Tibial artery (tissue), 4 donors: ENCODE measurements at regions not wholly inside any gene's neighbourhood (a gene's known extent, or its start where the extent isn't known, plus 50 kb on each side); places are given as distances from the start of the nearest gene placed in this dataset.

Experiments used
- DNase-seq, 2 donors: peaks; one replicate each; pipeline ENCODE4 v3.0.0-alpha.2; 2019
- H3K27ac ChIP-seq, 2 donors: fragments of 200-600 bp; sonication (generic) in 1 of 2; 1 replicate in 1 of 2; 2 replicates in 1 of 2; pipeline ENCODE4 v1.5.1; 2018 to 2019; ENCODE audit warnings: mild to moderate bottlenecking in 1 of 2
- H3K27me3 ChIP-seq, 2 donors: fragments of 200-600 bp; sonication (generic) in 1 of 2; one replicate each; pipeline versions ENCODE4 v1.5.1 to v1.6.0; 2016 to 2019
- H3K36me3 ChIP-seq, 3 donors: fragments of 200-600 bp; sonication (generic) in 2 of 3; one replicate each; pipeline ENCODE4 v1.5.1; 2016 to 2019; ENCODE audit warnings: mild to moderate bottlenecking in 2 of 3
- H3K4me1 ChIP-seq, 4 donors: fragments of 200-600 bp; sonication (generic) in 2 of 4; 1 replicate in 3 of 4; 2 replicates in 1 of 4; pipeline ENCODE4 v1.5.1; 2016 to 2019
- H3K4me3 ChIP-seq, 2 donors: fragments of 200-600 bp; sonication (generic) in 1 of 2; 1 replicate in 1 of 2; 2 replicates in 1 of 2; pipeline ENCODE4 v1.5.1; 2018 to 2019; ENCODE audit warnings: mild to moderate bottlenecking in 2 of 2
- H3K9me3 ChIP-seq, 3 donors: fragments of 200-600 bp; sonication (generic) in 1 of 3; one replicate each; pipeline ENCODE4 v1.5.1; 2016 to 2019
- intact Hi-C: fragments of 100-400 bp; cut with DNase I; formaldehyde crosslinking; loops from one replicate; pipeline ENCODE4 v1.15.0; 2023; ENCODE audit warnings: low total_unique reads
- TF ChIP-seq, protein P1 (sequence below), 2 experiments: fragments of 200-600 bp in 1 of 2; fragments of 450-650 bp in 1 of 2; IDR thresholded peaks; one replicate each; pipeline ENCODE4 v1.5.1; 2017 to 2019; ENCODE audit warnings: antibody characterized with exemption in 2 of 2, mild to moderate bottlenecking in 1 of 2, moderate library complexity in 1 of 2

- H3K9me3 ChIP-seq: no peaks in the 10 kb centered on the region
- DNase-seq: no peak
- H3K4me1 ChIP-seq: no peaks in the 10 kb centered on the region
- intact Hi-C loops: no loop called here
- TF ChIP-seq, protein P1, sequence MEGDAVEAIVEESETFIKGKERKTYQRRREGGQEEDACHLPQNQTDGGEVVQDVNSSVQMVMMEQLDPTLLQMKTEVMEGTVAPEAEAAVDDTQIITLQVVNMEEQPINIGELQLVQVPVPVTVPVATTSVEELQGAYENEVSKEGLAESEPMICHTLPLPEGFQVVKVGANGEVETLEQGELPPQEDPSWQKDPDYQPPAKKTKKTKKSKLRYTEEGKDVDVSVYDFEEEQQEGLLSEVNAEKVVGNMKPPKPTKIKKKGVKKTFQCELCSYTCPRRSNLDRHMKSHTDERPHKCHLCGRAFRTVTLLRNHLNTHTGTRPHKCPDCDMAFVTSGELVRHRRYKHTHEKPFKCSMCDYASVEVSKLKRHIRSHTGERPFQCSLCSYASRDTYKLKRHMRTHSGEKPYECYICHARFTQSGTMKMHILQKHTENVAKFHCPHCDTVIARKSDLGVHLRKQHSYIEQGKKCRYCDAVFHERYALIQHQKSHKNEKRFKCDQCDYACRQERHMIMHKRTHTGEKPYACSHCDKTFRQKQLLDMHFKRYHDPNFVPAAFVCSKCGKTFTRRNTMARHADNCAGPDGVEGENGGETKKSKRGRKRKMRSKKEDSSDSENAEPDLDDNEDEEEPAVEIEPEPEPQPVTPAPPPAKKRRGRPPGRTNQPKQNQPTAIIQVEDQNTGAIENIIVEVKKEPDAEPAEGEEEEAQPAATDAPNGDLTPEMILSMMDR (IDR thresholded peaks at IDR 0.05): no peak
- H3K36me3 ChIP-seq: no peaks in the 10 kb centered on the region
- no peak overlapping the region for H3K27ac ChIP-seq
- H3K4me3 ChIP-seq: no peak overlapping the region
- peaks cover 0 to 5% of the 10 kb centered on the region in 2 donors for H3K27me3 ChIP-seq
Measured at GRCh38 chr6:150745896-150746295, 119.6 kb upstream of the MTHFD1L start.

DNA sequence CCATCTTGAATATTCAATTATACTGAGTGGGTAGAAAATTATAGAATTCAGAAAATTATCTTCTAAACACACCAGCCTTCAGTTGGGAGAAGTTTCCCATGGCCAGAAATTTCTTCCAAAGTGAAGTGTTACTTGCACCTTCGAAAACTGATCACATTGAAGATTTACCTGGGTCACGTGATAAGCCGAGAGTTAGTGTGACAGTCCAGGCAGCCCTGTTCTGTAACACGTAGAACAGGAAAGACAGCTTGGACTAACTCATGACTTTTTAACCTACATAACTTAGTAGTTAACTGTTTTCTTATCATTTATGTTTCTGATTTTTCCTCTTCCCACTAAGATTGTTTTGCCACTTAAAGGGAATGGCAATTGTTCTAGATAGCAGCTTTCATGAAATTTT is 118.3 kb upstream of the MTHFD1L start:
- TF ChIP-seq, protein P1 (IDR thresholded peaks at IDR 0.05): no peak
- DNase-seq: no peak
- no peaks in the 10 kb centered on the region for H3K36me3 ChIP-seq
- H3K27me3 ChIP-seq: peaks cover 0 to 5% of the 10 kb centered on the region in 2 donors
- no peaks in the 10 kb centered on the region for H3K9me3 ChIP-seq
- no peak overlapping the region for H3K27ac ChIP-seq
- no peak overlapping the region for H3K4me3 ChIP-seq
- no peaks in the 10 kb centered on the region for H3K4me1 ChIP-seq
- intact Hi-C loops: no loop called here

GRCh38 chr6:150749091-150749670 is 116.3 kb upstream of the MTHFD1L start:
- Histone ChIP-seq H3K27ac (no peak overlapping the region), H3K4me3 (no peak overlapping the region), H3K27me3 (peaks cover 0 to 5% of the 10 kb centered on the region in 2 donors), H3K4me1 (no peaks in the 10 kb centered on the region), H3K36me3 (no peaks in the 10 kb centered on the region), H3K9me3 (no peaks in the 10 kb centered on the region)
- DNase-seq: no peak
- intact Hi-C loops: no loop called here
- TF ChIP-seq, protein P1 (IDR thresholded peaks at IDR 0.05): no peak

DNA sequence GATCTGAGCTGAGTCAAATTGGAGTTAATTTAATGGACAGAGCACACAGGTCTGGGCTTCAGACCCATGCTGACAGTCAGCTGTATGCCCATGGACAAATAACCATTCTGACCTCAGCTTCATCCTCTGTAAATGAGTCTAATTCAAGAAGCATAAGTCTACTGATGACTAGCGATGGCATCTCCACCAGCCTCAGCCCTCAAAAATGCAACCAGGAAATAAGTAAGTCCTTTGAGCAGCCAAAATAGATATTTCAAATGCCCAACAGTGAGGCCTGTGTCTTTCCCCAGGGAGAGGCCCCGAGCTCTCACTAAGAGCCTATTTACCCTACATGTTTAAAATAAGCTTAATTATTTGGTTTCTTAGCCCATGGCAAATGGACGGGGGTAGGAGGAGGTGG is 114.2 kb upstream of the MTHFD1L start:
- H3K27ac ChIP-seq: no peak overlapping the region
- no peaks in the 10 kb centered on the region for H3K4me1 ChIP-seq
- H3K9me3 ChIP-seq: no peaks in the 10 kb centered on the region
- intact Hi-C loops: no loop called here
- no peaks in the 10 kb centered on the region for H3K36me3 ChIP-seq
- H3K4me3 ChIP-seq: no peak overlapping the region
- TF ChIP-seq, protein P1 (IDR thresholded peaks at IDR 0.05): no peak
- H3K27me3 ChIP-seq: peaks cover 0 to 5% of the 10 kb centered on the region in 2 donors
- DNase-seq: no peak

- intact Hi-C loops: no loop called here
- H3K36me3 ChIP-seq: no peaks in the 10 kb centered on the region
- DNase-seq: no peak
- TF ChIP-seq, protein P1 (IDR thresholded peaks at IDR 0.05): no peak
- H3K27me3 ChIP-seq: peaks cover 0 to 5% of the 10 kb centered on the region in 2 donors
- H3K27ac ChIP-seq: no peak overlapping the region
- H3K9me3 ChIP-seq: no peaks in the 10 kb centered on the region
- H3K4me3 ChIP-seq: no peak overlapping the region
- H3K4me1 ChIP-seq: no peaks in the 10 kb centered on the region
Measured at GRCh38 chr6:150752409-150752808, 113.1 kb upstream of the MTHFD1L start.
